ENCODE measurements at regions not wholly inside any gene's neighbourhood (a gene's known extent, or its start where the extent isn't known, plus 50 kb on each side); places are given as distances from the start of the nearest gene placed in this dataset.

DNA sequence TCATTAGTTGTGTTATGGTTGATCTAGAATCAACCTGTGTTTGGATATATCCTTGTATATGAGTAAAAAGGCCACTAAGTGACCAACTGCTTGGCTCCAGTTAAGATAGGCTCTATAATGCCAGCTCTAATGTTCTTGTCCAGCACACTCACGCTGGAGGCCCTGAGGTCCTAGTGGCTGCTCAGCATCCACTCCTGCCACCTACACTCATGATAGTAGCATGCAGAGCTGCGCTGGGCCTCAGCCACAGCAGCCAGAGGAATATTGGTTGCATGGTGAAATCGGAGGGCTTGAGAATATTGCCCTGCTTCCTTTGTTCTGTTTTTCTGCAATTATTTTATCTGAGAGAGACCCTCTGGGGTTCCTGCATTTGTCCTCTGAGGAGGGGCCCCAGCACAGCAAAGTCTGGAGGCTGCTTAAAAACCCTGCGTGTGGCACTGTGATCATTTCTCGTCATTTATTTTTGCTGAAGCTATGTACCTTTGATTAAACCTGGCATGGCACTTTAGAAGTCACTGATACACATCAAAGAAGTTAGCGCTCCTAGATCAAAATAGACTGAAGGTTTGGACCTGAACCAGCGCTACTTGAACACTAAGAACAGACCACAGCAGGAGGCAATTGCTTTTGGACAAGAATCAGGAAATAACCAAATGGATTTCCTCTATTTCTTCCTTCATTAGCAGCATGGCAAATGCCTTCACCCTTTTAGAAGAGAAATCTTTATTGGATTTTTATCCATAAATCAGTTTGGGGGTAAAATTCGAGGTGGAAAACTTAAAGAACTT, 398.4 kb upstream of the ID4 start:
- Histone ChIP-seq H3K27me3 (ENCODE audit: insufficient read depth, low read length) (no peaks in the 10 kb centered on the region), H2AFZ (ENCODE audit: low read depth, low read length, poor library complexity, severe bottlenecking) (no peak overlapping the region), H3K27ac (ENCODE audit: low read depth, low read length) (no peak overlapping the region), H3K79me2 (ENCODE audit: insufficient read depth, low read length) (no peaks in the 10 kb centered on the region), H3K4me1 (ENCODE audit: control insufficient read depth in 1 of 2, insufficient read depth in 2 of 2, low read length in 2 of 2) (no peaks in the 10 kb centered on the region), H3K9me2 (ENCODE audit: insufficient read depth) (no peaks in the 10 kb centered on the region), H3K9ac (ENCODE audit: low read length) (no peak overlapping the region), H3K4me2 (ENCODE audit: low read length) (no peak overlapping the region), H3K4me3 (replicated peaks in 1 of 2; ENCODE audit: low read depth in 1 of 2, low read length in 2 of 2) (no peak overlapping the region), H4K20me1 (ENCODE audit: insufficient read depth) (no peaks in the 10 kb centered on the region), H3K36me3 (ENCODE audit: control insufficient read depth in 1 of 2, insufficient read depth in 2 of 2, low read length in 2 of 2) (no peaks in the 10 kb centered on the region), H3K9me3 (ENCODE audit: control insufficient read depth in 1 of 2, insufficient read depth in 1 of 2, low read depth in 1 of 2, low read length in 2 of 2) (no peaks in the 10 kb centered on the region)
- no peak for ATAC-seq
- POLR2A ChIA-PET = no interaction called here
- no peak for TF ChIP-seq POLR2A (IDR thresholded peaks at IDR 0.05; ENCODE audit: borderline replicate concordance, extremely low read depth, insufficient read depth, insufficient read length)
- TF ChIP-seq EZH2phosphoT487 (IDR thresholded peaks at IDR 0.05; ENCODE audit: borderline replicate concordance) = no peak
- TF ChIP-seq TCF7L2 (IDR thresholded peaks at IDR 0.05; ENCODE audit: borderline replicate concordance, extremely low read depth, insufficient read depth, insufficient read length) = no peak
- TF ChIP-seq, protein P1, sequence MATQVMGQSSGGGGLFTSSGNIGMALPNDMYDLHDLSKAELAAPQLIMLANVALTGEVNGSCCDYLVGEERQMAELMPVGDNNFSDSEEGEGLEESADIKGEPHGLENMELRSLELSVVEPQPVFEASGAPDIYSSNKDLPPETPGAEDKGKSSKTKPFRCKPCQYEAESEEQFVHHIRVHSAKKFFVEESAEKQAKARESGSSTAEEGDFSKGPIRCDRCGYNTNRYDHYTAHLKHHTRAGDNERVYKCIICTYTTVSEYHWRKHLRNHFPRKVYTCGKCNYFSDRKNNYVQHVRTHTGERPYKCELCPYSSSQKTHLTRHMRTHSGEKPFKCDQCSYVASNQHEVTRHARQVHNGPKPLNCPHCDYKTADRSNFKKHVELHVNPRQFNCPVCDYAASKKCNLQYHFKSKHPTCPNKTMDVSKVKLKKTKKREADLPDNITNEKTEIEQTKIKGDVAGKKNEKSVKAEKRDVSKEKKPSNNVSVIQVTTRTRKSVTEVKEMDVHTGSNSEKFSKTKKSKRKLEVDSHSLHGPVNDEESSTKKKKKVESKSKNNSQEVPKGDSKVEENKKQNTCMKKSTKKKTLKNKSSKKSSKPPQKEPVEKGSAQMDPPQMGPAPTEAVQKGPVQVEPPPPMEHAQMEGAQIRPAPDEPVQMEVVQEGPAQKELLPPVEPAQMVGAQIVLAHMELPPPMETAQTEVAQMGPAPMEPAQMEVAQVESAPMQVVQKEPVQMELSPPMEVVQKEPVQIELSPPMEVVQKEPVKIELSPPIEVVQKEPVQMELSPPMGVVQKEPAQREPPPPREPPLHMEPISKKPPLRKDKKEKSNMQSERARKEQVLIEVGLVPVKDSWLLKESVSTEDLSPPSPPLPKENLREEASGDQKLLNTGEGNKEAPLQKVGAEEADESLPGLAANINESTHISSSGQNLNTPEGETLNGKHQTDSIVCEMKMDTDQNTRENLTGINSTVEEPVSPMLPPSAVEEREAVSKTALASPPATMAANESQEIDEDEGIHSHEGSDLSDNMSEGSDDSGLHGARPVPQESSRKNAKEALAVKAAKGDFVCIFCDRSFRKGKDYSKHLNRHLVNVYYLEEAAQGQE (IDR thresholded peaks at IDR 0.05; ENCODE audit: low read depth) = no peak
- no peak for TF ChIP-seq CBX3 (IDR thresholded peaks at IDR 0.05; ENCODE audit: low read depth)
- intact Hi-C loops (cut with micrococcal nuclease) = no loop called here
- no TSS peak for BruUV-seq (replicated peaks)
- RAD21 ChIA-PET (ENCODE audit: low non-redundant PET in 1 of 2, low total read pairs in 2 of 2, uncharacterized antibody in 2 of 2, unreplicated experiment in 2 of 2) = no interaction called here
- CTCF ChIA-PET = interaction anchor here (0.8 kb wide), 1 partner anchor 414 kb away, joined by 3 read pairs; no protein-coding TSS in a partner anchor
- DNase-seq (ENCODE audit: low read depth, low spot score) = no peak
